ENCODE measurements at regions not wholly inside any gene's neighbourhood (a gene's known extent, or its start where the extent isn't known, plus 50 kb on each side); places are given as distances from the start of the nearest gene placed in this dataset.

- H3K27ac Mint-ChIP-seq, result no peak overlapping the region
- no peaks in the 10 kb centered on the region for H3K36me3 Mint-ChIP-seq (ENCODE audit: low read depth)
- no peak overlapping the region for H3K4me3 Mint-ChIP-seq
- peaks cover 8% of the 10 kb centered on the region for H3K27me3 Mint-ChIP-seq (ENCODE audit: insufficient read depth)
- H3K9me3 Mint-ChIP-seq, result no peaks in the 10 kb centered on the region
- H3K4me1 Mint-ChIP-seq (ENCODE audit: low read depth), result no peaks in the 10 kb centered on the region
- DNase-seq, result no peak
- TF ChIP-seq CTCF (IDR thresholded peaks at IDR 0.05), result no peak
These were observed 105.9 kb upstream of the AKAP13 start for GRCh38 chr15:85274315-85275050.

- Mint-ChIP-seq H3K27me3 (ENCODE audit: insufficient read depth) (peaks cover 17% of the 10 kb centered on the region), H3K27ac (no peak overlapping the region), H3K36me3 (ENCODE audit: low read depth) (no peaks in the 10 kb centered on the region), H3K4me3 (no peak overlapping the region), H3K4me1 (ENCODE audit: low read depth) (no peaks in the 10 kb centered on the region), H3K9me3 (no peaks in the 10 kb centered on the region)
- TF ChIP-seq CTCF (IDR thresholded peaks at IDR 0.05), result no peak
- DNase-seq, result no peak
These were observed 103.9 kb upstream of the AKAP13 start for GRCh38 chr15:85276508-85276907.

GRCh38 chr15:85276921-85277320 is 103.5 kb upstream of the AKAP13 start:
- no peak overlapping the region for H3K27ac Mint-ChIP-seq
- H3K4me1 Mint-ChIP-seq (ENCODE audit: low read depth), result no peaks in the 10 kb centered on the region
- no peak for DNase-seq
- TF ChIP-seq CTCF (IDR thresholded peaks at IDR 0.05), result no peak
- no peak overlapping the region for H3K4me3 Mint-ChIP-seq
- H3K36me3 Mint-ChIP-seq (ENCODE audit: low read depth), result no peaks in the 10 kb centered on the region
- H3K27me3 Mint-ChIP-seq (ENCODE audit: insufficient read depth), result peaks cover 17% of the 10 kb centered on the region
- no peaks in the 10 kb centered on the region for H3K9me3 Mint-ChIP-seq

- Mint-ChIP-seq H3K27me3 (ENCODE audit: insufficient read depth) (peaks cover 17% of the 10 kb centered on the region), H3K9me3 (no peaks in the 10 kb centered on the region), H3K4me3 (no peak overlapping the region), H3K27ac (no peak overlapping the region), H3K4me1 (ENCODE audit: low read depth) (peaks cover 9% of the 10 kb centered on the region), H3K36me3 (ENCODE audit: low read depth) (no peaks in the 10 kb centered on the region)
- DNase-seq, result no peak
- TF ChIP-seq CTCF (IDR thresholded peaks at IDR 0.05), result no peak
These were observed 102.5 kb upstream of the AKAP13 start for GRCh38 chr15:85277847-85278370.

- Mint-ChIP-seq H3K4me3 (no peak overlapping the region), H3K27me3 (ENCODE audit: insufficient read depth) (peaks cover 19% of the 10 kb centered on the region), H3K9me3 (no peaks in the 10 kb centered on the region), H3K27ac (no peak overlapping the region), H3K36me3 (ENCODE audit: low read depth) (no peaks in the 10 kb centered on the region), H3K4me1 (ENCODE audit: low read depth) (peaks cover 15% of the 10 kb centered on the region)
- TF ChIP-seq CTCF (IDR thresholded peaks at IDR 0.05), result no peak
- no peak for DNase-seq
These were observed 100.2 kb upstream of the AKAP13 start for GRCh38 chr15:85280203-85280602.
